Esophagus muscularis mucosa (tissue), 4 donors: ENCODE measurements at regions not wholly inside any gene's neighbourhood (a gene's known extent, or its start where the extent isn't known, plus 50 kb on each side); places are given as distances from the start of the nearest gene placed in this dataset.

Experiments
- EP300 ChIP-seq: sonication (generic); formaldehyde crosslinking; IDR thresholded peaks from one replicate; pipeline ENCODE4 v1.6.1; 2017; ENCODE audit warnings: antibody characterized with exemption
- POLR2A ChIP-seq: fragments of 450-650 bp; IDR thresholded peaks from one replicate; pipeline ENCODE4 v1.6.1; 2017; ENCODE audit warnings: antibody characterized with exemption, moderate library complexity, mild to moderate bottlenecking, low read depth
- TF ChIP-seq, protein P1 (sequence below), 3 experiments: fragments of 200-600 bp in 2 of 3; fragments of 450-650 bp in 1 of 3; sonication (generic) in 2 of 3; IDR thresholded peaks; one replicate each; pipeline ENCODE4 v1.5.1; 2017 to 2019; ENCODE audit warnings: antibody characterized with exemption in 3 of 3, mild to moderate bottlenecking in 2 of 3, moderate library complexity in 1 of 3

DNA sequence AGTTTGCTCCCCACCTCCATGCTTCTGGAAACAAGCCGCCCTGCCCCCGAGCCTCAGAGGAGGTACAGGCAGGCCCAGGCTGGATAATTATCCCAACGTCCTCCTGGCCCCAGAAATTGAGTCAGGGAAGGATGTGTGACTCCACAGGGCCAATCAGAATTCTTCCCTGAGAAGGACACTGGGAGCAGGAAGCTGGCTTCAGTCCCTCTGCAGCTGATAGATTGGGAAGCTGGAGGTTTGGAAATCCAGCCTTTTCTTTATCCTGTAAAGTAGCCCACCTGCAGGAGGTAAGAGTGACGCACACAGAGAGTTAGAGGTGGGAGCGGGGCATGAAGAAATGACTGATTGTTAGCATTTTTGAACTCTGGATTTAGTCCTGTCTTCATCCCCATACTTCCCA lies 97.5 kb upstream of the CD82 start:
- TF ChIP-seq POLR2A (no peak), EP300 (no peak)
- TF ChIP-seq, protein P1, sequence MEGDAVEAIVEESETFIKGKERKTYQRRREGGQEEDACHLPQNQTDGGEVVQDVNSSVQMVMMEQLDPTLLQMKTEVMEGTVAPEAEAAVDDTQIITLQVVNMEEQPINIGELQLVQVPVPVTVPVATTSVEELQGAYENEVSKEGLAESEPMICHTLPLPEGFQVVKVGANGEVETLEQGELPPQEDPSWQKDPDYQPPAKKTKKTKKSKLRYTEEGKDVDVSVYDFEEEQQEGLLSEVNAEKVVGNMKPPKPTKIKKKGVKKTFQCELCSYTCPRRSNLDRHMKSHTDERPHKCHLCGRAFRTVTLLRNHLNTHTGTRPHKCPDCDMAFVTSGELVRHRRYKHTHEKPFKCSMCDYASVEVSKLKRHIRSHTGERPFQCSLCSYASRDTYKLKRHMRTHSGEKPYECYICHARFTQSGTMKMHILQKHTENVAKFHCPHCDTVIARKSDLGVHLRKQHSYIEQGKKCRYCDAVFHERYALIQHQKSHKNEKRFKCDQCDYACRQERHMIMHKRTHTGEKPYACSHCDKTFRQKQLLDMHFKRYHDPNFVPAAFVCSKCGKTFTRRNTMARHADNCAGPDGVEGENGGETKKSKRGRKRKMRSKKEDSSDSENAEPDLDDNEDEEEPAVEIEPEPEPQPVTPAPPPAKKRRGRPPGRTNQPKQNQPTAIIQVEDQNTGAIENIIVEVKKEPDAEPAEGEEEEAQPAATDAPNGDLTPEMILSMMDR (IDR thresholded peaks at IDR 0.05), result no peak
